ENCODE measurements at regions not wholly inside any gene's neighbourhood (a gene's known extent, or its start where the extent isn't known, plus 50 kb on each side); places are given as distances from the start of the nearest gene placed in this dataset.

- no peak for ATAC-seq
- Histone ChIP-seq H3K4me3 (no peak overlapping the region), H3K4me1 (no peaks in the 10 kb centered on the region), H3K36me3 (ENCODE audit: insufficient read depth in 1 of 2, low read depth in 1 of 2) (no peaks in the 10 kb centered on the region), H3K27me3 (ENCODE audit: insufficient read depth in 3 of 3, low read length in 2 of 3) (no peaks in the 10 kb centered on the region), H3K9me3 (no peaks in the 10 kb centered on the region), H3K27ac (no peak overlapping the region)
- TF ChIP-seq CTCF (IDR thresholded peaks at IDR 0.05): no peak
- intact Hi-C loops (cut with DNase I): no loop called here
- no peak for DNase-seq
- WGBS, 3 donors: 39 to 83% (median 54%) methylated on average over 2 of the region's 2 CpGs
Observed at GRCh38 chr1:224801844-224802490, 127.5 kb upstream of the DNAH14 start.

- Histone ChIP-seq H3K27me3 (ENCODE audit: insufficient read depth in 3 of 3, low read length in 2 of 3) (no peaks in the 10 kb centered on the region), H3K4me3 (no peak overlapping the region), H3K9me3 (no peaks in the 10 kb centered on the region), H3K27ac (no peak overlapping the region), H3K36me3 (ENCODE audit: insufficient read depth in 1 of 2, low read depth in 1 of 2) (no peaks in the 10 kb centered on the region), H3K4me1 (no peaks in the 10 kb centered on the region)
- intact Hi-C loops (cut with DNase I): no loop called here
- no peak for ATAC-seq
- no peak for TF ChIP-seq CTCF (IDR thresholded peaks at IDR 0.05)
- 85 to 89% (median 87%) methylated on average over 3 of the region's 3 CpGs for WGBS, 3 donors
- no peak for DNase-seq
Observed at GRCh38 chr1:224802617-224803016, 126.9 kb upstream of the DNAH14 start.

- TF ChIP-seq CTCF (IDR thresholded peaks at IDR 0.05): no peak
- Histone ChIP-seq H3K27me3 (ENCODE audit: insufficient read depth in 3 of 3, low read length in 2 of 3) (no peaks in the 10 kb centered on the region), H3K27ac (no peak overlapping the region), H3K4me1 (no peaks in the 10 kb centered on the region), H3K9me3 (no peaks in the 10 kb centered on the region), H3K4me3 (no peak overlapping the region), H3K36me3 (ENCODE audit: insufficient read depth in 1 of 2, low read depth in 1 of 2) (no peaks in the 10 kb centered on the region)
- no peak for ATAC-seq
- no peak for DNase-seq
- intact Hi-C loops (cut with DNase I): no loop called here
- 67 to 73% (median 70%) methylated on average over 3 of the region's 3 CpGs for WGBS, 3 donors
Observed at GRCh38 chr1:224804220-224804619, 125.3 kb upstream of the DNAH14 start.

- H3K4me3 ChIP-seq: no peak overlapping the region
- intact Hi-C loops (cut with DNase I): no loop called here
- no peak overlapping the region for H3K27ac ChIP-seq
- DNase-seq (no peak), ATAC-seq (no peak)
- WGBS, 3 donors: 51 to 93% (median 85%) methylated on average over 2 of the region's 2 CpGs
- H3K9me3 ChIP-seq: no peaks in the 10 kb centered on the region
- no peaks in the 10 kb centered on the region for H3K27me3 ChIP-seq (ENCODE audit: insufficient read depth in 3 of 3, low read length in 2 of 3)
- TF ChIP-seq CTCF (IDR thresholded peaks at IDR 0.05): no peak
- H3K36me3 ChIP-seq (ENCODE audit: insufficient read depth in 1 of 2, low read depth in 1 of 2): no peaks in the 10 kb centered on the region
- H3K4me1 ChIP-seq: no peaks in the 10 kb centered on the region
Observed at GRCh38 chr1:224805889-224806288, 123.6 kb upstream of the DNAH14 start.

GRCh38 chr1:224809137-224809536, 120.3 kb upstream of the DNAH14 start:
- no peak for TF ChIP-seq CTCF (IDR thresholded peaks at IDR 0.05)
- DNase-seq (no peak), ATAC-seq (no peak)
- Histone ChIP-seq H3K4me3 (no peak overlapping the region), H3K27me3 (ENCODE audit: insufficient read depth in 3 of 3, low read length in 2 of 3) (no peaks in the 10 kb centered on the region), H3K36me3 (ENCODE audit: insufficient read depth in 1 of 2, low read depth in 1 of 2) (no peaks in the 10 kb centered on the region), H3K9me3 (no peaks in the 10 kb centered on the region), H3K4me1 (no peaks in the 10 kb centered on the region), H3K27ac (no peak overlapping the region)
- intact Hi-C loops (cut with DNase I): no loop called here
- 89 to 94% (median 89%) methylated on average over 5 of the region's 5 CpGs for WGBS, 3 donors

Measured in psoas muscle (tissue), 7 donors.